Neural cell (in vitro differentiated cells): ENCODE measurements at regions not wholly inside any gene's neighbourhood (a gene's known extent, or its start where the extent isn't known, plus 50 kb on each side); places are given as distances from the start of the nearest gene placed in this dataset.

Experiments used
- H2AFZ ChIP-seq: fragments of 200-600, 300-800 bp; sonication (generic), shearing (Covaris generic); 2 replicates; pipeline ENCODE4 v1.6.0; 2014; ENCODE audit warnings: low read depth, mild to moderate bottlenecking, antibody characterized with exemption, low read length, moderate library complexity
- H3F3A ChIP-seq: fragments of 200-600 bp; shearing (Covaris generic); 2 replicates; pipeline ENCODE4 v1.6.1; 2016; ENCODE audit warnings: mild to moderate bottlenecking, moderate library complexity, mixed read lengths, antibody characterized with exemption, low read length; ENCODE audit not compliant: insufficient read depth, poor library complexity, severe bottlenecking
- H3K27ac ChIP-seq: fragments of 200-600, 300-800 bp; sonication (generic), shearing (Covaris generic); 2 replicates; pipeline ENCODE4 v1.5.1; 2014; ENCODE audit warnings: mild to moderate bottlenecking, low read length, moderate library complexity
- H3K27me3 ChIP-seq: fragments of 300-800, 200-600 bp; sonication (generic), shearing (Covaris generic); 2 replicates; pipeline ENCODE4 v1.6.0; 2014; ENCODE audit warnings: mild to moderate bottlenecking, low read depth, low read length, moderate library complexity; ENCODE audit not compliant: insufficient read depth
- H3K36me3 ChIP-seq: fragments of 300-800, 200-600 bp; sonication (generic), shearing (Covaris generic); 2 replicates; pipeline ENCODE4 v1.5.1; 2014; ENCODE audit warnings: mild to moderate bottlenecking, antibody characterized with exemption, low read length, moderate library complexity; ENCODE audit not compliant: insufficient read depth
- H3K4me2 ChIP-seq: fragments of 300-800, 200-600 bp; sonication (generic), shearing (Covaris generic); 2 replicates; pipeline ENCODE4 v1.6.0; 2014; ENCODE audit warnings: mild to moderate bottlenecking, low read length
- H3K4me3 ChIP-seq: fragments of 300-800, 200-600 bp; sonication (generic), shearing (Covaris generic); 2 replicates; pipeline ENCODE4 v1.5.1; 2014; ENCODE audit warnings: mild to moderate bottlenecking, low read length, moderate library complexity
- H3K79me2 ChIP-seq: fragments of 200-600 bp; shearing (Covaris generic); replicated peaks from 2 replicates; pipeline ENCODE4 v1.6.0; 2014; ENCODE audit warnings: mild to moderate bottlenecking, low read length, moderate library complexity; ENCODE audit not compliant: insufficient read depth
- H3K9ac ChIP-seq: fragments of 300-800, 200-600 bp; sonication (generic), shearing (Covaris generic); 2 replicates; pipeline ENCODE4 v1.6.1; 2016; ENCODE audit warnings: mild to moderate bottlenecking, low read length, mixed read lengths
- H3K9me2 ChIP-seq: fragments of 200-600 bp; shearing (Covaris generic); 2 replicates; pipeline ENCODE4 v1.6.1; 2016; ENCODE audit warnings: mild to moderate bottlenecking, low read length, mixed read lengths; ENCODE audit not compliant: insufficient read depth
- H3K9me3 ChIP-seq: fragments of 200-600, 300-800 bp; sonication (generic), shearing (Covaris generic); 2 replicates; pipeline ENCODE4 v1.6.1; 2016; ENCODE audit warnings: mild to moderate bottlenecking, mixed run types, low read length, moderate library complexity, mixed read lengths
- H4K20me1 ChIP-seq: fragments of 200-600 bp; shearing (Covaris generic); 2 replicates; pipeline ENCODE4 v1.6.1; 2016; ENCODE audit warnings: mild to moderate bottlenecking, mixed run types; ENCODE audit not compliant: insufficient read depth
- EP300 ChIP-seq: fragments of 450-650 bp; conservative IDR thresholded peaks from 2 replicates; pipeline ENCODE4 v1.6.1; 2014; ENCODE audit warnings: antibody characterized with exemption, mild to moderate bottlenecking, moderate library complexity; ENCODE audit not compliant: poor library complexity, severe bottlenecking
- EZH2 ChIP-seq: fragments of 200-600, 300-800 bp; shearing (Covaris generic), sonication (generic); IDR thresholded peaks from 2 replicates; pipeline ENCODE4 v1.6.1; 2014; ENCODE audit warnings: antibody characterized with exemption, low read length, borderline replicate concordance, mild to moderate bottlenecking; ENCODE audit not compliant: insufficient read depth, poor library complexity, severe bottlenecking
- MXI1 ChIP-seq: fragments of 450-650 bp; conservative IDR thresholded peaks from 2 replicates; pipeline ENCODE4 v1.6.1; 2014; ENCODE audit warnings: antibody characterized with exemption, mild to moderate bottlenecking; ENCODE audit not compliant: poor library complexity, severe bottlenecking
- POLR2AphosphoS5 ChIP-seq: IDR thresholded peaks from 2 replicates; pipeline ENCODE4 v1.6.1; 2012
- RAD21 ChIP-seq: fragments of 450-650 bp; conservative IDR thresholded peaks from 2 replicates; pipeline ENCODE4 v1.6.1; 2014; ENCODE audit warnings: antibody characterized with exemption, mild to moderate bottlenecking, moderate library complexity
- SMC3 ChIP-seq: fragments of 450-650 bp; conservative IDR thresholded peaks from 2 replicates; pipeline ENCODE4 v1.6.1; 2014; ENCODE audit warnings: antibody characterized with exemption, mild to moderate bottlenecking, moderate library complexity; ENCODE audit not compliant: poor library complexity
- TAF1 ChIP-seq: IDR thresholded peaks from 2 replicates; pipeline ENCODE4 v1.6.1; 2012; ENCODE audit warnings: low read depth
- TF ChIP-seq, protein P1 (sequence below): IDR thresholded peaks from 2 replicates; pipeline ENCODE4 v1.6.1; 2012; ENCODE audit warnings: borderline replicate concordance
- TF ChIP-seq, protein P2 (sequence below): fragments of 450-650 bp; IDR thresholded peaks from 2 replicates; pipeline ENCODE4 v1.5.1; 2014; ENCODE audit warnings: antibody characterized with exemption, mild to moderate bottlenecking, moderate library complexity; ENCODE audit not compliant: poor library complexity, severe bottlenecking

DNA sequence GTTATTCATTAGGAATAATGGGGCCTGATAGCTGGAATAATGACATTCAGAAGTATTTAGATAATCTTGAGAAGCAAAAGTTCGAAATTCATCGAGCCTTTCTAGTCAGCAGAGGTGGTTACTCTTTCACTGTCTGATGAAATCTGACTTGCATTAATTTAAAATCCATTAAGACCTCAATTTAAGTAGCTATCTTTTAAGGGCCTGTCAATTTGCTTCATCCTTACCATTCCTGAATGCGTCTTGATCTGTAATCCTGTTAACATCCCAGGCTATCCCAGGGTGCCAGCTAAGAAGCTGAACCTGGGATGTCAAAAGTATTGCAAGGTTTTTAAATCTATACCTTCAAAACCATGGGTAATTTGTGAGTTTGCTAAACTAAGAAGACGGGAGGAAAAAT is 1491.0 kb upstream of the MIR17HG start:
- Histone ChIP-seq H3K79me2 (no peaks in the 10 kb centered on the region), H3K4me2 (peak overlapping the region; percentile 14), H3K27me3 (no peaks in the 10 kb centered on the region), H3K9me3 (no peaks in the 10 kb centered on the region), H3K9me2 (no peaks in the 10 kb centered on the region), H3K9ac (no peak overlapping the region), H3K4me3 (no peak overlapping the region), H3K36me3 (no peaks in the 10 kb centered on the region), H4K20me1 (no peaks in the 10 kb centered on the region), H3F3A (no peaks in the 10 kb centered on the region), H3K27ac (peak overlapping the region; percentile 44), H2AFZ (no peak overlapping the region)
- TF ChIP-seq, protein P1, sequence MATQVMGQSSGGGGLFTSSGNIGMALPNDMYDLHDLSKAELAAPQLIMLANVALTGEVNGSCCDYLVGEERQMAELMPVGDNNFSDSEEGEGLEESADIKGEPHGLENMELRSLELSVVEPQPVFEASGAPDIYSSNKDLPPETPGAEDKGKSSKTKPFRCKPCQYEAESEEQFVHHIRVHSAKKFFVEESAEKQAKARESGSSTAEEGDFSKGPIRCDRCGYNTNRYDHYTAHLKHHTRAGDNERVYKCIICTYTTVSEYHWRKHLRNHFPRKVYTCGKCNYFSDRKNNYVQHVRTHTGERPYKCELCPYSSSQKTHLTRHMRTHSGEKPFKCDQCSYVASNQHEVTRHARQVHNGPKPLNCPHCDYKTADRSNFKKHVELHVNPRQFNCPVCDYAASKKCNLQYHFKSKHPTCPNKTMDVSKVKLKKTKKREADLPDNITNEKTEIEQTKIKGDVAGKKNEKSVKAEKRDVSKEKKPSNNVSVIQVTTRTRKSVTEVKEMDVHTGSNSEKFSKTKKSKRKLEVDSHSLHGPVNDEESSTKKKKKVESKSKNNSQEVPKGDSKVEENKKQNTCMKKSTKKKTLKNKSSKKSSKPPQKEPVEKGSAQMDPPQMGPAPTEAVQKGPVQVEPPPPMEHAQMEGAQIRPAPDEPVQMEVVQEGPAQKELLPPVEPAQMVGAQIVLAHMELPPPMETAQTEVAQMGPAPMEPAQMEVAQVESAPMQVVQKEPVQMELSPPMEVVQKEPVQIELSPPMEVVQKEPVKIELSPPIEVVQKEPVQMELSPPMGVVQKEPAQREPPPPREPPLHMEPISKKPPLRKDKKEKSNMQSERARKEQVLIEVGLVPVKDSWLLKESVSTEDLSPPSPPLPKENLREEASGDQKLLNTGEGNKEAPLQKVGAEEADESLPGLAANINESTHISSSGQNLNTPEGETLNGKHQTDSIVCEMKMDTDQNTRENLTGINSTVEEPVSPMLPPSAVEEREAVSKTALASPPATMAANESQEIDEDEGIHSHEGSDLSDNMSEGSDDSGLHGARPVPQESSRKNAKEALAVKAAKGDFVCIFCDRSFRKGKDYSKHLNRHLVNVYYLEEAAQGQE = peak; percentile 99
- no peak for TF ChIP-seq TAF1
- TF ChIP-seq EP300 = peak; percentile 79
- TF ChIP-seq POLR2AphosphoS5 = peak; percentile 41
- TF ChIP-seq EZH2 = no peak
- peak; percentile 20 for TF ChIP-seq RAD21
- TF ChIP-seq, protein P2, sequence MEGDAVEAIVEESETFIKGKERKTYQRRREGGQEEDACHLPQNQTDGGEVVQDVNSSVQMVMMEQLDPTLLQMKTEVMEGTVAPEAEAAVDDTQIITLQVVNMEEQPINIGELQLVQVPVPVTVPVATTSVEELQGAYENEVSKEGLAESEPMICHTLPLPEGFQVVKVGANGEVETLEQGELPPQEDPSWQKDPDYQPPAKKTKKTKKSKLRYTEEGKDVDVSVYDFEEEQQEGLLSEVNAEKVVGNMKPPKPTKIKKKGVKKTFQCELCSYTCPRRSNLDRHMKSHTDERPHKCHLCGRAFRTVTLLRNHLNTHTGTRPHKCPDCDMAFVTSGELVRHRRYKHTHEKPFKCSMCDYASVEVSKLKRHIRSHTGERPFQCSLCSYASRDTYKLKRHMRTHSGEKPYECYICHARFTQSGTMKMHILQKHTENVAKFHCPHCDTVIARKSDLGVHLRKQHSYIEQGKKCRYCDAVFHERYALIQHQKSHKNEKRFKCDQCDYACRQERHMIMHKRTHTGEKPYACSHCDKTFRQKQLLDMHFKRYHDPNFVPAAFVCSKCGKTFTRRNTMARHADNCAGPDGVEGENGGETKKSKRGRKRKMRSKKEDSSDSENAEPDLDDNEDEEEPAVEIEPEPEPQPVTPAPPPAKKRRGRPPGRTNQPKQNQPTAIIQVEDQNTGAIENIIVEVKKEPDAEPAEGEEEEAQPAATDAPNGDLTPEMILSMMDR = no peak

DNA sequence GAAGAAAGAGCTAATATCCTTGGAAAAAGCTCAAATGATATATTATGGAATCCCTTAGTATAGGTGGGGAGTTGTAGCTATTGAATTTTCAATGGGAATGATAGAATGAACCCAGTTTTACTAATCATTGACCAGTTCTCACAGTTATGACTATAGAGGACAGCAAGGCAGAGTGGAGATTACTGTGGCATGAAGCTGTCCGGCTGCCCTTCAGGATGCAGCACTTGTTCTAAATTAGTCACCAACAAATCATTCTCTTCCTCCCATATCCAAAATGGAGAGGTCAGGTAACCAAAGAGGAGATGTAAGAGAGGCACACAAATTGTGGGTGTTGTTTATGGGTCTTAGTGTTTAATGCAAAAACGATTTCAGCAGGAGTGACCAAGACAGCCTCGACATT is 1490.0 kb upstream of the MIR17HG start:
- Histone ChIP-seq H3K79me2 (no peaks in the 10 kb centered on the region), H3K36me3 (no peaks in the 10 kb centered on the region), H2AFZ (no peak overlapping the region), H3K27ac (no peak overlapping the region), H4K20me1 (no peaks in the 10 kb centered on the region), H3K4me3 (no peak overlapping the region), H3K9me3 (no peaks in the 10 kb centered on the region), H3K9ac (no peak overlapping the region), H3F3A (no peaks in the 10 kb centered on the region), H3K9me2 (no peaks in the 10 kb centered on the region), H3K27me3 (no peaks in the 10 kb centered on the region), H3K4me2 (no peak overlapping the region)
- TF ChIP-seq, protein P2 = no peak
- TF ChIP-seq, protein P1 = no peak
- no peak for TF ChIP-seq EP300
- no peak for TF ChIP-seq MXI1
- TF ChIP-seq POLR2AphosphoS5 = no peak
- no peak for TF ChIP-seq RAD21
- TF ChIP-seq SMC3 = no peak
- no peak for TF ChIP-seq EZH2
- no peak for TF ChIP-seq TAF1
